Activated CD8-positive, alpha-beta memory T cell treated with anti-CD3 and anti-CD28 coated beads, Interleukin-2, amount 10 ng/mL, durations not matched to agents 7 days and 5 days (primary cell): ENCODE measurements at regions not wholly inside any gene's neighbourhood (a gene's known extent, or its start where the extent isn't known, plus 50 kb on each side); places are given as distances from the start of the nearest gene placed in this dataset.

Experiments
- ATAC-seq: fragments of 150-1000 bp; cut with Tn5 transposase; one replicate; pipeline ENCODE4 v1.10.0; 2021; ENCODE audit warnings: moderate library complexity
- CTCF ChIA-PET: fragments of 350-600 bp; sonication (Branson Sonifier 250); formaldehyde crosslinking; loops from one replicate; lab custom pipeline; 2021; ENCODE audit warnings: antibody characterized with exemption; lab: Charles Lee
- DNase-seq: peaks from one replicate; pipeline ENCODE4 v3.0.0-alpha.2; 2020
- H3K27ac Mint-ChIP-seq: one replicate; pipeline ENCODE4 v1.8.0; 2021; ENCODE audit warnings: mild to moderate bottlenecking, mixed read lengths
- H3K27me3 Mint-ChIP-seq: one replicate; pipeline ENCODE4 v1.8.0; 2021; ENCODE audit warnings: mixed read lengths
- H3K36me3 Mint-ChIP-seq: one replicate; pipeline ENCODE4 v1.8.0; 2021; ENCODE audit warnings: mild to moderate bottlenecking, mixed read lengths
- H3K4me1 Mint-ChIP-seq: one replicate; pipeline ENCODE4 v1.8.0; 2021; ENCODE audit warnings: mixed read lengths
- H3K4me3 Mint-ChIP-seq: one replicate; pipeline ENCODE4 v1.8.0; 2021; ENCODE audit warnings: mild to moderate bottlenecking, moderate library complexity, mixed read lengths
- H3K9me3 Mint-ChIP-seq: one replicate; pipeline ENCODE4 v1.8.0; 2022; ENCODE audit warnings: low read depth, mixed read lengths

DNA sequence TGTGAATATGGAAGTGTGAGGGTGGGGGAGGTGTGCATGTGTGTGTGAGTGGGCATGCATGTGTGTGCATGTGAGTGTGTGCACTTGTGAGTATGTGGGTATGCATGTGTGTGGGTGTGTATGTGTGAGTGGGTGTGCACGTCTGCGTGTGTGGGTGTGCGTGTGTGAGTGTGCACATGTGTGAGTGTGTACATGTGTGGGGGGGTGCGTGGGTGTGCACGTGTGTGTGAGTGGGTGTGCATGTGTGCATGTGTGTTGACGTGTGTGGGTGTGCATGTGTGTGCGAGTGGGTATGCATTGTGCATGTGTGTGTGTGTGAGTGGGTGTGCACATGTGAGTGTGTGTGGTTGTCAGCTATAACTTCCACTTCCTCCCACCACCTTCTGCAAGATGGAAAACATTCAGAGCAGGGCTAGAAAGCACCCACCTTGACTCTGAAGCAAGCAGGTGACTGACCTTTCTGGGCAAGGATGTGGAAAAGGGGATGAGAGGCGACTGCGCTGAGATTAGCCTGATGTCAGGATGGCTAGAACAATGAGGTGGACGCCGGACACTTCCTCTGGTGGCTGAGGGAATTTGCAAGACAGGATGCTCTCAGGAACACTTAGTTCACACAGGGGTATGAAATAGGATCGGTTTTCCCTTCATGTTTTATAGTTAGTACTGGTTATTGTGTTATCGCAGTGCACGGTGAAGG, 103.6 kb downstream of the ACKR3 start:
- H3K36me3 Mint-ChIP-seq: no peaks in the 10 kb centered on the region
- no peak overlapping the region for H3K27ac Mint-ChIP-seq
- H3K4me1 Mint-ChIP-seq: no peaks in the 10 kb centered on the region
- CTCF ChIA-PET: no interaction called here
- no peaks in the 10 kb centered on the region for H3K9me3 Mint-ChIP-seq
- DNase-seq: peak; percentile 27
- H3K27me3 Mint-ChIP-seq: peaks cover 26% of the 10 kb centered on the region
- no peak overlapping the region for H3K4me3 Mint-ChIP-seq
- ATAC-seq: no peak

DNA sequence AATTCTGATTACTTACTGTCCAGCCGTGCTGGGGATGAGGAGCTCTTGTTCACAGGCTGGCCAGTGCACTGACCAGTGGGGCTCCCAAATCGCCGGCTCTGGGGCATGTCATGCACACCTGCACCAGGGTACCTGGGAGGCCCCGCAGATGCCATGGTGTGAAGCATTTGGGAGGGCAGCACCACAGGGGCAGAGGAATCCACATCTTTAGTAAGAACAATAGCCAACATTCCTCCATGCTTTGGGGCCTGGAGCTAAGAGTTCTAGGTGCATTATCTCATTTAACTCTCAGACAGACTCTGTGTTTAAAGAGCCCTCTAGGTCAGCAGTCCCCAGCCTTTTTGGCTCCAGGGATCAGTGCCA, 104.2 kb downstream of the ACKR3 start:
- no peak overlapping the region for H3K27ac Mint-ChIP-seq
- no peaks in the 10 kb centered on the region for H3K4me1 Mint-ChIP-seq
- DNase-seq: peak; percentile 26
- no peaks in the 10 kb centered on the region for H3K36me3 Mint-ChIP-seq
- no peak overlapping the region for H3K4me3 Mint-ChIP-seq
- peaks cover 27% of the 10 kb centered on the region for H3K27me3 Mint-ChIP-seq
- H3K9me3 Mint-ChIP-seq: no peaks in the 10 kb centered on the region
- CTCF ChIA-PET: no interaction called here
- no peak for ATAC-seq

DNA sequence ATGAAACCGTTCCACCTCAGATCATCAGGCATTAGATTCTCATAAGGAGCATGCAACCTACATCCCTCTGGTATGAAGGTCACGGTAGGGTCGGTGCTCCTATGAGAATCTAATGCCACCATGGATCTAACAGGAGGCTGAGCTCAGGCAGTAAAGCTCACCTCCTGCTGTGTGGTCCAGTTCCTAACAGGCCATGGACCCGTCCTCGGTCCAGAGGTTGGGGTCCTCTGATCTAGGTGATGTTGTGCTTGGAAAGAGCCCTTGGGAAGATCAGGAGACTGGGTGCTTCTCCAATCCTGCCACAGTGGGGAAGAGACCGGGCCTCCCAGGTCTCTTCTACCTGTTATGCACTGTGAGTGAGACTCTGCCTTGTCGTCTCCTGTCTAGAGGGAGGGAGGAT, 104.6 kb downstream of the ACKR3 start:
- Mint-ChIP-seq H3K27ac (no peak overlapping the region), H3K4me3 (no peak overlapping the region), H3K36me3 (no peaks in the 10 kb centered on the region), H3K4me1 (no peaks in the 10 kb centered on the region), H3K9me3 (no peaks in the 10 kb centered on the region), H3K27me3 (peaks cover 30% of the 10 kb centered on the region)
- peak; percentile 31 for DNase-seq
- CTCF ChIA-PET: no interaction called here
- no peak for ATAC-seq

- H3K27ac Mint-ChIP-seq: no peak overlapping the region
- DNase-seq: peak; percentile 7
- H3K9me3 Mint-ChIP-seq: no peaks in the 10 kb centered on the region
- no peaks in the 10 kb centered on the region for H3K4me1 Mint-ChIP-seq
- ATAC-seq: no peak
- no peaks in the 10 kb centered on the region for H3K36me3 Mint-ChIP-seq
- CTCF ChIA-PET: no interaction called here
- no peak overlapping the region for H3K4me3 Mint-ChIP-seq
- H3K27me3 Mint-ChIP-seq: peaks cover 32% of the 10 kb centered on the region
Measured at GRCh38 chr2:236674646-236675045, 105.0 kb downstream of the ACKR3 start.

GRCh38 chr2:236675051-236675450, 105.4 kb downstream of the ACKR3 start:
- Mint-ChIP-seq H3K4me1 (no peaks in the 10 kb centered on the region), H3K9me3 (no peaks in the 10 kb centered on the region), H3K36me3 (no peaks in the 10 kb centered on the region), H3K27me3 (peaks cover 32% of the 10 kb centered on the region), H3K27ac (no peak overlapping the region), H3K4me3 (no peak overlapping the region)
- CTCF ChIA-PET: no interaction called here
- DNase-seq (no peak), ATAC-seq (no peak)

- DNase-seq (no peak), ATAC-seq (no peak)
- no peaks in the 10 kb centered on the region for H3K9me3 Mint-ChIP-seq
Measured at GRCh38 chr2:236675526-236675925, 105.9 kb downstream of the ACKR3 start.

DNA sequence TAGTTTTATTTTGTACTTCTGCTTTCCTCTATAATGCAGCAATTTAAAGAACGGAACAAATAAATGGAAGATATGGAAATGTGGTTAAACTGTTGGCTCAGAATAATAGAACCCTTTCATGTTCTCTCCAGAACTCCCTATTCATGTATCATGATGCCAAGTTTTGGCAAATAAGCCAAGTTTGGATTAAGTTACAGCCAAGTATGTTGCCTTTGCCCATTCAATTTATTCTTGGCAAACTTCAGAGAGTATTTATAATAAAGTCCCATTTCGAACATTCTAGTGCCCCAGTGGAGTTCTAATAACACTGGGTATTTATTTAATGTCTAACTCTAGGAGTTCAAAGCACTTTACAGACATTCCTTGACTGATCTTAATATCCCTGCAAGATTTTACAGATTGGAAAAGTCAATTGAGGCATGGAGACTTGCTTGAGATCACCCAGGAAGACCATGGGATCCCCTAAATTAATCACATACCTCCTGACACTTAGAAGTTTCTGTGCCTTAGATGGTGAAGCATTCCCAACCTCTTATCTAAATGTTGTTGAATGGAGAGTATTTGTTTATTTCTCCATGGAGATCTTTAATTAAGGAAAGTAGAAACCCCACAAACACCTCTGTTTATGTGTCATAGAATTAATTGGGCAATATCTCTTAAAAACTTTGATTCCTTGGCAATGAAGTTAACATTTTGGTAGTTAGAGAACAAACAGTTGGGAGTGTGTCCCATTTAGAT, 106.7 kb downstream of the ACKR3 start:
- H3K27me3 Mint-ChIP-seq: peaks cover 32% of the 10 kb centered on the region
- DNase-seq: no peak
- no peaks in the 10 kb centered on the region for H3K9me3 Mint-ChIP-seq
- no peak overlapping the region for H3K4me3 Mint-ChIP-seq
- H3K27ac Mint-ChIP-seq: no peak overlapping the region
- no peaks in the 10 kb centered on the region for H3K4me1 Mint-ChIP-seq
- ATAC-seq: no peak
- CTCF ChIA-PET: no interaction called here
- no peaks in the 10 kb centered on the region for H3K36me3 Mint-ChIP-seq

More at GRCh38 chr2:236675526-236675925, 105.9 kb downstream of the ACKR3 start:
- Mint-ChIP-seq H3K4me1 (no peaks in the 10 kb centered on the region), H3K36me3 (no peaks in the 10 kb centered on the region), H3K27me3 (peaks cover 32% of the 10 kb centered on the region), H3K27ac (no peak overlapping the region), H3K4me3 (no peak overlapping the region)
- CTCF ChIA-PET: no interaction called here

GRCh38 chr2:236677368-236677767, 107.7 kb downstream of the ACKR3 start:
- Mint-ChIP-seq H3K9me3 (no peaks in the 10 kb centered on the region), H3K27me3 (peaks cover 32% of the 10 kb centered on the region), H3K4me1 (no peaks in the 10 kb centered on the region), H3K27ac (no peak overlapping the region), H3K4me3 (no peak overlapping the region), H3K36me3 (no peaks in the 10 kb centered on the region)
- no peak for ATAC-seq
- peak; percentile 14 for DNase-seq
- CTCF ChIA-PET: no interaction called here

DNA sequence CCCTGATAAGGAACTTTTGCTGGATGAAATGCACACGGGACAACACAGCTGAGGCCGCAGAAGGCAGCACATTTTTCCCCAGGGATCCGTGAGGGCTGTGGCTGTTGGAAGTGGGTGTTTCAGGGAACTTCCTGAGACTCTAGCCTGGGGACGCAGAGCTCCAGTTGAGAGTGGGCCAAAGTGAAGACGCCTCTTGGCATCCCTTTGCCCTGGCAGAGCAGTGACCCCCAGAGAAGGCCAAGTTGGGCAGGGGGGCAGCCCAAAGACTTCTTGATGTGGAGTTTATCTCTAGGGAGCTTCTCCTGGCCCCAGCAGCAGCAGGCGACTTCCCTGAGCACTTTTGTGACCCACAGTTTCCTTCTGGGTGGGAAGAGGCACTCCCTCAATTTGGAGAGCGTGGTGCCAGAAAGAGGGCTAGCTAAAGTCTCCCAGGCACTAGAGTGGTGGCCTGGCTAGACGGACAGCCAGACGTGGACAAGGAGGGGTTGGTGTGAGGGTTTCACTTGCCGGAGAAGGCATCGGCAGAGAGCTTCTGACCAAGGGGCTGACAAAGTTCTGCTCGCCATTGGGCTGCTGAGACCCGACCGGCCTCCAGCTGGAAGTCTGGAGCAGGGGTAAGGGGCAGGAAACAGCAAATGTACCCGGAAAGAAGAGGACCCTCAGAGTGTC, 108.8 kb downstream of the ACKR3 start:
- CTCF ChIA-PET: interaction anchor here (1.2 kb wide), 1 partner anchor 165 kb away, joined by 5 read pairs; no protein-coding TSS in a partner anchor
- no peak overlapping the region for H3K4me3 Mint-ChIP-seq
- no peaks in the 10 kb centered on the region for H3K36me3 Mint-ChIP-seq
- no peaks in the 10 kb centered on the region for H3K4me1 Mint-ChIP-seq
- H3K9me3 Mint-ChIP-seq: no peaks in the 10 kb centered on the region
- ATAC-seq (no peak), DNase-seq (no peak)
- H3K27me3 Mint-ChIP-seq: peaks cover 32% of the 10 kb centered on the region
- H3K27ac Mint-ChIP-seq: no peak overlapping the region

GRCh38 chr2:236679884-236680860, 110.5 kb downstream of the ACKR3 start:
- Mint-ChIP-seq H3K27ac (no peak overlapping the region), H3K4me1 (no peaks in the 10 kb centered on the region), H3K9me3 (no peaks in the 10 kb centered on the region), H3K36me3 (no peaks in the 10 kb centered on the region), H3K27me3 (peaks cover 34% of the 10 kb centered on the region), H3K4me3 (no peak overlapping the region)
- ATAC-seq: no peak
- CTCF ChIA-PET: no interaction called here
- no peak for DNase-seq

- Mint-ChIP-seq H3K36me3 (no peaks in the 10 kb centered on the region), H3K4me3 (no peak overlapping the region), H3K4me1 (no peaks in the 10 kb centered on the region), H3K27ac (no peak overlapping the region), H3K9me3 (no peaks in the 10 kb centered on the region), H3K27me3 (peaks cover 10% of the 10 kb centered on the region)
- no peak for DNase-seq
- CTCF ChIA-PET: no interaction called here
- ATAC-seq: no peak
Measured at GRCh38 chr2:236682651-236683422, 113.2 kb downstream of the ACKR3 start.

GRCh38 chr2:236684504-236685256, 115.1 kb downstream of the ACKR3 start:
- CTCF ChIA-PET: no interaction called here
- no peak for ATAC-seq
- H3K4me3 Mint-ChIP-seq: no peak overlapping the region
- no peak overlapping the region for H3K27ac Mint-ChIP-seq
- H3K4me1 Mint-ChIP-seq: no peaks in the 10 kb centered on the region
- no peaks in the 10 kb centered on the region for H3K36me3 Mint-ChIP-seq
- no peaks in the 10 kb centered on the region for H3K9me3 Mint-ChIP-seq
- peaks cover 6% of the 10 kb centered on the region for H3K27me3 Mint-ChIP-seq
- DNase-seq: no peak
